Lung (tissue), 11 donors: ENCODE measurements at regions not wholly inside any gene's neighbourhood (a gene's known extent, or its start where the extent isn't known, plus 50 kb on each side); places are given as distances from the start of the nearest gene placed in this dataset.
A peak's percentile ranks its signal among the peaks of the same experiment; 100 is the strongest.

Source experiments
- ATAC-seq: fragments of 200-7000 bp; cut with Tn5 transposase; one replicate; pipeline ENCODE4 v1.9.1; 2020; ENCODE audit warnings: moderate number of reproducible peaks; ENCODE audit not compliant: insufficient read depth, low FRiP score
- DNase-seq, 3 donors: peaks; one replicate each; pipeline ENCODE4 v3.0.0-alpha.2; 2013 to 2017
- H3K27ac ChIP-seq, 2 donors: one replicate each; pipeline ENCODE4 v1.5.1; 2013; ENCODE audit warnings: mild to moderate bottlenecking in 2 of 2, moderate library complexity in 2 of 2, control low read depth in 1 of 2, inconsistent platforms in 1 of 2, low read depth in 1 of 2, low read length in 1 of 2
- H3K27me3 ChIP-seq, 3 donors: one replicate each; pipeline ENCODE4 v1.5.1; 2013; ENCODE audit warnings: low read length in 2 of 3; ENCODE audit not compliant: control insufficient read depth in 3 of 3, insufficient read depth in 3 of 3
- H3K36me3 ChIP-seq, 4 donors: one replicate each; pipeline ENCODE4 v1.5.1; 2013; ENCODE audit warnings: low read length in 4 of 4, mild to moderate bottlenecking in 1 of 4, moderate library complexity in 1 of 4; ENCODE audit not compliant: control insufficient read depth in 4 of 4, insufficient read depth in 4 of 4
- H3K4me1 ChIP-seq, 5 donors: one replicate each; pipeline ENCODE4 v1.5.1; 2013; ENCODE audit warnings: low read length in 5 of 5, mild to moderate bottlenecking in 2 of 5, moderate library complexity in 1 of 5; ENCODE audit not compliant: control insufficient read depth in 5 of 5, insufficient read depth in 5 of 5
- H3K4me3 ChIP-seq: one replicate; pipeline ENCODE4 v1.5.1; 2013; ENCODE audit warnings: mild to moderate bottlenecking, control low read depth, moderate library complexity
- H3K9ac ChIP-seq, 2 donors: one replicate each; pipeline ENCODE4 v1.5.1; 2013; ENCODE audit warnings: low read length in 2 of 2, control low read depth in 1 of 2; ENCODE audit not compliant: insufficient read depth in 1 of 2
- H3K9me3 ChIP-seq, 4 donors: one replicate each; pipeline ENCODE4 v1.5.1; 2013; ENCODE audit warnings: low read length in 3 of 4, mild to moderate bottlenecking in 1 of 4, moderate library complexity in 1 of 4; ENCODE audit not compliant: control insufficient read depth in 4 of 4, insufficient read depth in 3 of 4
- WGBS, 2 donors: extraction: QIAGEN DNeasy Blood & Tissue Kit; methylation state at CpG; one replicate each; pipeline ENCODE4 v1.1.7; 2013; 5-methylcytosine and 5-hydroxymethylcytosine counted together
- TF ChIP-seq, protein P1 (sequence below): IDR thresholded peaks from 2 replicates; pipeline ENCODE4 v1.5.1; 2012; ENCODE audit warnings: mild to moderate bottlenecking; ENCODE audit errors: control extremely low read depth, extremely low read depth
- donor health status: control.
- donor health status: control.
- donor health status: Bipolar disorder and iron deficiency.
- donor health status: healthy.
- donor health status: DM: yes; HTN: yes; CAD: no.

DNA sequence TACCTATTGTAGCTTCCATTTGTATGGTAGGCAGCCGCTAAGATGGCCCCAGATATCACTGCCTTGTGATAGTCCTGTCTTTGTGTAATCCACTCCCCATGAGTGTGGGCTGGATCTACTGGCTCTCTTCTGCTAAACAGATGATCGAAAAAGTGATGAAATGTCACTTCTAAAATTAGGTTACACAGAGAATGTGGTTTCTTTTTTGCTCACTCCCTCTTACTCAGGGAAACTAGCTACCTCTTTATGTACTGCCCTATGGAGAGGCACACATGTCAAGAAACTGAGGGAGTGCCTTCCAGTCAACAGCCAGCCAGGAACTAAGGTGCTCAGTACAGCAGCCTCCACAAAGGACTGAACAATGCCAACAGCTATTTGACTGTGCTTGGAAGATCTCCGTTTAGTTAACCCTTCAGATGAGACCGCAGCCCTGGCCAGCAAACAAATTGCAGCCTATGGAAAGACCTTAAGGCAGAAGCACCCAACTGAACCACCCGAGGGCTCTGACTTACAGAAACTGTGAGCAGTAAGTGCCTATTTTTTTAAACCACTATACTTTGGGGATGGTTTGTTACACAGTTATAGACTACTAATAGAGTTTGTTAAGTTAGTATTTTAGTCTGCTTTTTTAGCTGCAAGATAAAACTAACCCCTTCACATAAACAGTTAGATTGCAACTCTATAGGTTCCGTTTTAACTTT lies 113.2 kb upstream of the MAF start:
- Histone ChIP-seq H3K36me3 (no peaks in the 10 kb centered on the region), H3K4me3 (no peak overlapping the region), H3K27ac (no peak overlapping the region), H3K9me3 (peaks cover 0 to 1% (median 0%) of the 10 kb centered on the region in 4 donors), H3K4me1 (peaks cover 0 to 24% (median 9%) of the 10 kb centered on the region in 5 donors), H3K27me3 (no peaks in the 10 kb centered on the region), H3K9ac (no peak overlapping the region)
- no peak for DNase-seq
- TF ChIP-seq, protein P1, sequence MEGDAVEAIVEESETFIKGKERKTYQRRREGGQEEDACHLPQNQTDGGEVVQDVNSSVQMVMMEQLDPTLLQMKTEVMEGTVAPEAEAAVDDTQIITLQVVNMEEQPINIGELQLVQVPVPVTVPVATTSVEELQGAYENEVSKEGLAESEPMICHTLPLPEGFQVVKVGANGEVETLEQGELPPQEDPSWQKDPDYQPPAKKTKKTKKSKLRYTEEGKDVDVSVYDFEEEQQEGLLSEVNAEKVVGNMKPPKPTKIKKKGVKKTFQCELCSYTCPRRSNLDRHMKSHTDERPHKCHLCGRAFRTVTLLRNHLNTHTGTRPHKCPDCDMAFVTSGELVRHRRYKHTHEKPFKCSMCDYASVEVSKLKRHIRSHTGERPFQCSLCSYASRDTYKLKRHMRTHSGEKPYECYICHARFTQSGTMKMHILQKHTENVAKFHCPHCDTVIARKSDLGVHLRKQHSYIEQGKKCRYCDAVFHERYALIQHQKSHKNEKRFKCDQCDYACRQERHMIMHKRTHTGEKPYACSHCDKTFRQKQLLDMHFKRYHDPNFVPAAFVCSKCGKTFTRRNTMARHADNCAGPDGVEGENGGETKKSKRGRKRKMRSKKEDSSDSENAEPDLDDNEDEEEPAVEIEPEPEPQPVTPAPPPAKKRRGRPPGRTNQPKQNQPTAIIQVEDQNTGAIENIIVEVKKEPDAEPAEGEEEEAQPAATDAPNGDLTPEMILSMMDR = no peak
- no peak for ATAC-seq
- WGBS, 2 donors = 80 to 87% methylated on average over 6 of the region's 6 CpGs

DNA sequence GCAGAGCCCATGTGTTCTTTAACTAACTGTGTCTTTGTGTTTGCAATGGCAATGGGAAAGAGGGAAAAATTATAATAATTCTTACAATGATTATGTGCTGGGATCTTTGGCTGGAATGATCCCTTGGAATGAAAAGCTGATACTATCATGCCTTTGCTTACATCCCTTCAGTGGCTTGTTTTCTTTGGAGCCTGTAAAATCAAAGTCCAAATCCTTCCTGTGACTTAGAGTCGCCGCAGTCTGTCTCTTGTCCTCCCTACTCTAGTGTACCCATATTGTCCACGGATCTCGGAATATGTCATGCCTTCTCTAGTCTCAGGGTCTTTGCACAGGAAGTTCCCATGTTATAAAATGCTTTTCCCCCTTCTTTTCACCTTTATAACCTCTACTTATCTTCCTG lies 111.7 kb upstream of the MAF start:
- no peak overlapping the region for H3K4me3 ChIP-seq
- peaks cover 0 to 16% (median 4%) of the 10 kb centered on the region in 5 donors for H3K4me1 ChIP-seq
- ATAC-seq = no peak
- peaks cover 0 to 1% (median 0%) of the 10 kb centered on the region in 4 donors for H3K9me3 ChIP-seq
- WGBS, 2 donors = 80 to 99% methylated on average over 4 of the region's 4 CpGs
- H3K9ac ChIP-seq = no peak overlapping the region
- TF ChIP-seq, protein P1 = no peak
- no peaks in the 10 kb centered on the region for H3K36me3 ChIP-seq
- DNase-seq = no peak
- H3K27me3 ChIP-seq = no peaks in the 10 kb centered on the region
- H3K27ac ChIP-seq = no peak overlapping the region

DNA sequence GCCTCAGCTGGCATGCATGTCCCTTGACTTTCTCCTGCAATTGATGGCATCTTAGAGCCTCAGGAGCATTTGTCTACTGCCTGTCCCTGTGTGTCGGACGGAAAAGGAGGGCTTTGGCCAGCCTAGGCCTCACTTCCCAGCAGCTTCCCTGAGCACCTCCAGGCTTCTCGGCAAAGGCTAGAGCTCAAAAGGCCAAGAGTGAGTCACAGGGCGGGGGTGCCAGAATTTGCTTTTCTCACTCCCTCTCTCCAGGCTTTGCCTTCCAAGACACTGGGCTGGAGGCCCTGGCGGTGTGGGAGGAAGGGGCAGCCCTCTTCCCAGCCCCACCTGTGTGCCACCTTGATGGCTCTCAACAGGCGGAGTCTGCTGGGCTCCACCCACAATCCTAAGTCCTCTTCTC lies 107.3 kb upstream of the MAF start:
- H3K27ac ChIP-seq = peak overlapping the region in 1 of 2 donors; percentile 33
- DNase-seq (no peak), ATAC-seq (peak; percentile 75)

More for the DNA sequence above, 107.3 kb upstream of the MAF start:
- Histone ChIP-seq H3K4me3 (no peak overlapping the region), H3K4me1 (peaks cover 0 to 3% (median 0%) of the 10 kb centered on the region in 5 donors), H3K9me3 (no peaks in the 10 kb centered on the region), H3K9ac (no peak overlapping the region), H3K36me3 (no peaks in the 10 kb centered on the region), H3K27me3 (no peaks in the 10 kb centered on the region)
- WGBS, 2 donors = 81 to 92% methylated on average over 6 of the region's 6 CpGs
- TF ChIP-seq, protein P1 = no peak
